GM18909 (cell line): ENCODE measurements at regions not wholly inside any gene's neighbourhood (a gene's known extent, or its start where the extent isn't known, plus 50 kb on each side); places are given as distances from the start of the nearest gene placed in this dataset.

Experiments
- ATAC-seq: cut with Tn5 transposase; IDR thresholded peaks from one replicate; pipeline ENCODE4 v1.9.1; 2021; ENCODE audit warnings: mild to moderate bottlenecking; ENCODE audit not compliant: unreplicated experiment, poor library complexity

GRCh38 chr1:191542444-191542843, 615.8 kb upstream of the RGS18 start:
- no peak for ATAC-seq

DNA sequence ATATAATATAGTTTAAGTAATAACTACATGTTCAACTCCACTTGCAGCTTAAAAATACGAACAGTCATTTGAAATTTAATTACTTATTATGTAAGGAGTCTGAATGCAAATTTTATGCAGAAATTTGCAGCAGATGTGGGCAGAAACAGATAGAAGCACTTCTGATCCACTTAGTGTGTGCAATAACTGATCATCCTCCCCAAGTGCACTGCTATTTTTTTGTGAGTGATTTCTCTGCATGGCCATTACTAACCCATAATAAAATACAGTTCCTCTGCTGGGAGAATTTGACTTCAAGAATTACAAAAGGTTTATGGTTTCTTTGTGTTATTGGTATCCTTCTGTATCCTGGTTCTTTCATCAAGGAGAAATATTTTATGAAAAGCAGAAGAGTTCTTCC, 611.5 kb upstream of the RGS18 start:
- ATAC-seq = no peak

GRCh38 chr1:191551019-191551418, 607.2 kb upstream of the RGS18 start:
- no peak for ATAC-seq

DNA sequence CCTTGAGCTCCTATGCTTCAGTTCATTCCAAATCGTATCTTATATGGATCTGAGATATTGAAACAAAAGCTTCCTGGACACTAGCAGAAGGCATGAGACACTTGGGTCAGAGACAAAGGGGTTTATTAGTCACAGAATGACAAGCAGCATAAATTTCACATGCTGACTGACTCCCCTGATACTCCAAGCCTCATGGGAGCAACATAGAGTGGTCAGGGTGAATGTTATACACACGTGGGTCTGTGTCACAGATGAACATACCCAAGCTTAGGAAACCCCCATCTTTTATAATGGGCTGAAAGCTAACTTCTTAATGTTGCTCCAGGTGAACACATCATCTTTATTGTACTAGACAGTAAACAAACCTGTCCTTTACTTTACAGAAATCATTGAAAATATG, 599.9 kb upstream of the RGS18 start:
- no peak for ATAC-seq

DNA sequence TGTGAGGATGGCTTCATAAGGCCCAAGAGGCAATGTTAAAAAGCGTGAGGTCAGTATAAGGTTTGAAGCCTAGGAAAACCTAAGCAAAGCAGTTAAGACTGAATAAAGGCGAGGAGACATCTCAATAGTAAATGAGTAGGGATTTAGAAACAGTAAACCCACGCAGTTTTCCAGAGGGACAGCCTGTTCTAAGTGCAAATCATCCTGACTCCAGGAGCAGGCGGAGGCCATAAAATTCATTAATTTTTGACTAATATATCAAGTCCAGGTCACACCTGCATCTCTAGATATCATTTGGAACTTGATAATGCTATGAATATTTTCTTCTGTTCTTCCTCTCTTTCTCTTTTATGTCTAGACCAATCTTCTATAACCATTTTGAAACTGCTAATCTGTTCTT, 597.0 kb upstream of the RGS18 start:
- no peak for ATAC-seq

DNA sequence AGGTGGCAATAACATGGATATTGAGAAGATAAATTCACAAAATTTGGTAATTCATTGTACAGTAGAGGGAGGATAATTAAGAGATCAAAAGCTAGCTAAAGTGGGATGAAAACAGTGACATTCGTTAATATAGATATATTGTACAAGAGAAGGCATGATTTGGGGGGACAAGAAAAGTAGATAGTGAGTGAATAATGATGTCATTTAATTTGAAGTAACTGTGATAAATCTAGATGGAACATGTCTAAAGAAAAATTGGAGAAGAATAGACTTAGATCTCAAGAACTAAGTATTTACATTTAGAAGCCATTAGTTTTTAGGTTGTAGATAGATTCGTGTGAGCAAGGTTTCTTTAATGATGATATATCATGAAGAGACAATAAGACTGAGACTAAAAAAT, 594.0 kb upstream of the RGS18 start:
- ATAC-seq = no peak

GRCh38 chr1:191572479-191572878, 585.8 kb upstream of the RGS18 start:
- no peak for ATAC-seq

GRCh38 chr1:191575180-191575579, 583.1 kb upstream of the RGS18 start:
- no peak for ATAC-seq

DNA sequence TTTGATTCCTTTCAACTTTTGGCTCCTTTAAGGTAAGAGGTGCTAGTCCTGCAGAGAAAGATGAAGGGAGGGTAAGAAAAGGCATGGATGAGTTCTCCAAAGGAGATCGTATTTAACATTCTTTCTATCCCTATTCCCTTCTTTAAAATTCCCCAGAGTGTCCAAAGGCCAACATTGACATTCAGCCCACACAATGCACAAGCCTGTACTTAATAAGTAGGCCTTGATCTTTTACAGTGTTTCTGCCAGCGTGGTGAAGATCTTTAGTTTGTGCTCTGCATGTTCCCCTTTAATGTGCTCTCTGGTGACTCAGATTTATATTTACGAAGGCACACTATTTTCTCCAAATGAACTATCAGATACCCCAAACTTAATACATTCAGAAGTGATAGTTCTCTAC, 582.5 kb upstream of the RGS18 start:
- ATAC-seq = no peak

- ATAC-seq = no peak
Observed at GRCh38 chr1:191577213-191577612, 581.0 kb upstream of the RGS18 start.

DNA sequence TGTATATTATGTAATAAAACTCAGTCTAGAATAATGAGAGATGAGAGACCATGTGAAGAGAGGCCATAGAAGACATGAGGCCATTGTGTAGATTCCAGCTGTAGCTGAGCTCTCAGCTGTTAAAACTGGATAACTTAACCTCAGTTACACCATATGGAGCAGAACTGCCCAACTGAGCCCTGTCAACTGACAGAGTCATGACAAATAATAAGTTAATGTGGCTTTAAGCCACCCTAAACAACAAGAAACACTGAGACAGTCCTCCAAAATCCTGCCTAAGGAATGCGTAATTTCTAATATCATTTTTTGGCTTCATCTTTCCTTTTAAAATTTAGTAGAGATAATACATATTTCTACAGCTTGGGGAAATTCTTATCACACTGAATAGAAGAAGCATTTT, 580.0 kb upstream of the RGS18 start:
- ATAC-seq = no peak

DNA sequence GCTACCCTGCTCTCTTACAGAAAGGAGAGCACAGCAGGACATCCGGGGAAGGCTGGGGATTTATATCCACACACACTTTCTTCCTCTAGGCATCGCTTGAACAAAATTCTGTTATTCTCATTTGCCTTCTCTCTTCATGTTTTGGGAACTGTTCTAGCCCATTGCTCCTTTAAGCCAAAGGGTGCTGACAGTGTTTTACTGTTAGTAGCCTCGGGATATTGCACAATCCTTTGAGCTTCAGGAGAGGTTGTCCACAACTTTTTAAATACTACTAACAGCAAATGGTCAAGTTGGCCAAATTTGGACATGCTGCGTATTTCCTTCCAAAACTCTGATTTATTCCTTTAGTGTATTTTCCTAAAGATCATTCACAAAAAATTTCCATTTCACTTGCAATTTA, 579.2 kb upstream of the RGS18 start:
- no peak for ATAC-seq

DNA sequence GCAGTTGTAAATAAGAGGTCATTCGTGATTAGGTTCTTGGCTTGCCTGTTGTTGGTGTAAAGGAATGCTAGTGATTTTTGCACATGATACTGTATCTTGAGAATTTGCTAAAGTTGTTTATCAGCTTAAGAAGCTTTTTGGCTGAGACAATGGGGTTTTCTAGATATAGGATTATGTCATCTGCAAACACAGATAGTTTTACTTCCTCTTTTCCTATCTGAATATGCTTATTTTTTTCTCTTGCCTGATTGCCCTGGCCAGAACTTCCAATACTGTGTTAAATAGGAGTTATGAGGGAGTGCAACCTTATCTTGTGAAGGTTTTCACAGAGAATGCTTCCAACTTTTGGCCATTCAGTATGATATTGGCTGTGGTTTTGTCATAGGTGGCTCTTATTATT, 576.1 kb upstream of the RGS18 start:
- peak; percentile 80 for ATAC-seq

DNA sequence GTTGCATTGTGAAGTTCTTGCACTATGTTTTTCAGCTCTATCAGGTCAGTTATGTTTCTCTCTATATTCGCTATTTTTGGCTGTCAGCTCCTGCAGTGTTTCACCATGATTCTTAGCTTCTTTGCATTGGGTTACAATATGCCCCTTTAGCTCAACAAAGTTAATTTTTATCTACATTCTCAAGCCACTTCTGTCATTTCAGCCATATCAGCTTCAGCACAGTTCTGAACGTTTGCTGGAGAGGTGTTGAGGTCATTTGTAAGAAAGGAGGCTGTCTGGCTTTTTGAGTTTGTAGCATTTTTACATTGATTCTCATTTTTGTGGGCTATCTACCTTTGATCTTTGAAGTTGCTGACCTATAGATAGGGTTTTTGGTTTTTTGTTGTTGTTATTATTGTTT, 573.2 kb upstream of the RGS18 start:
- no peak for ATAC-seq

DNA sequence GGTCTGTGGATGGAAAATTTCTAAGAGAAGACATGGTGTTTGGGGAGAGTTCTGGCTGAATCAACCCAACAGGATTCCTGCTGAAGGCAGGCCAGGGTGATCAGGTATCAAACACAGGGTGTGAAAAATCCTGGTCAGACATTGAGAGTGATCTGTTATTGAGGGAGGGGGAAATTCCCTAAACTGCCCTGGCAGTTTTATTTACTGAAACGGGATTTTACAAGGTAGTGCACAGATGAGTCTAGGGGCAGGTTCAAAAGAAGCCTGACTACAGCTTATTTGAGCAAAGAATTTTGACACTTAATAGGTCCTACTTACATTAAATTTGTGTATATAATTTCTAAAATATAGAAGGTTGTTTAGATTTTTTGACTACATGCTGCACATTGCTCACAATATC, 569.4 kb upstream of the RGS18 start:
- no peak for ATAC-seq

DNA sequence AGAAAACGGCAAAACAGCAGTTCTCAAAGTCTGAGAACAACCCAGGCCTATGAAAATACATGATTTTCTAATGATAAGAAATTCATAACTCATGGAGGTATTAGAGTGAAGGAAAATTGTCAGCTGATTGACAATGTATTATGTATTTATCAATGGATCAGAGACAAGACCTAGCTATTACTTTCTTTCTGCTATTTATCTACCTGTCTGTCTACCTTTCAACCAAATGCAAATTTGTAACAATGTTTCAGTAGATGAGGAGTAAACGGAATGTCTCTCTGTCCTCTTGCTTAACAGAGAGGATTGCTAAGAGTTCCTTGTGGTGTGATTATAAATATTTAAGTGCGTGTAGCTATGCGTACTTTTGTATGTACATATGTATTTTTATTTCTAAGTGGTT, 568.7 kb upstream of the RGS18 start:
- no peak for ATAC-seq

- ATAC-seq = no peak
Observed at GRCh38 chr1:191590578-191590977, 567.7 kb upstream of the RGS18 start.

DNA sequence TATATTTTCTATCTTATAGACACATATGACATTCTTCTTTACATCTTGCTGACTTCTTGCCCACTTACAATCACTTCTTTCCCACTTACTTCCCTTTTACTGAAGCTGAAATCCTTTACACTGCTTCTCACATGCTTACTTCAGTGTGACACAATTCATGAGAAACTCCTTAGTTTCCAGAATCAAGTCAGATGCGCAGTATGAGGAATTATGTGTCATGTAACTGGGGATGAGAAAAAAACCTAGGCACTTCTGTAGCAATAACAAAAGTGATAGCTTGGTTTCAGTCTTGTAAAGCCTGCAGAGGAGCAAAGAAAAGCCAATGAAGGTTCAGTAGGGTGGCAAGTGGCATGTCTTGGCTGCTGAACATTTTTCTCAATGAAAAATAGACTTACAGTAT, 566.2 kb upstream of the RGS18 start:
- ATAC-seq = no peak

- no peak for ATAC-seq
Observed at GRCh38 chr1:191592907-191593306, 565.4 kb upstream of the RGS18 start.

GRCh38 chr1:191595170-191595569, 563.1 kb upstream of the RGS18 start:
- no peak for ATAC-seq

DNA sequence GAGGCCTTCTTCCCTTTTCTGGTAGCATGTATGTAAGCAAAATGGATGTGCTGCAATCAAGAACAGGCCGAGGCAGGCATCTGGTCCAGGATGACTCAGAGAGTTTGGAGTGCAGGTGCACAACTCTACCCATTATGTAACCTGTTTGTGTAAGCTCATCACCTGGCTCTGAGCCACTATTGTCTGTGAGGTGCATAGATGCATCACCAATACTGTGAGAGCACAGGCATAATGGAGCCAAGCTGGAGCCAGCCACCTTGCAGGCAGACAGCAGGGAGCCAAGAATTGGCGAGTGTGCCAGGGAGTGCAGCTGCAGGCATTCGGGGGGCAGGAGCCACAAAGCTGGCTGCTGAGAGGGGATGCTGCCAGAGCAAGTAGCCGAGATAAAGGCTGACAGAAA, 549.9 kb upstream of the RGS18 start:
- no peak for ATAC-seq

GRCh38 chr1:191609305-191609704, 549.0 kb upstream of the RGS18 start:
- no peak for ATAC-seq

GRCh38 chr1:191615101-191615821, 543.0 kb upstream of the RGS18 start:
- ATAC-seq = no peak
